BE2C (cell line): ENCODE measurements at regions not wholly inside any gene's neighbourhood (a gene's known extent, or its start where the extent isn't known, plus 50 kb on each side); places are given as distances from the start of the nearest gene placed in this dataset.

ENCODE experiments used
- DNase-seq: peaks from one replicate; pipeline ENCODE4 v3.0.0-alpha.2; 2020
- H3K27me3 ChIP-seq: fragments of 250-450 bp; sonication (Bioruptor Pico); 2 replicates; pipeline ENCODE4 v1.5.1; 2020; ENCODE audit warnings: mild to moderate bottlenecking
- H3K36me3 ChIP-seq: fragments of 250-450 bp; sonication (Bioruptor Pico); 2 replicates; pipeline ENCODE4 v1.5.1; 2020; ENCODE audit warnings: mild to moderate bottlenecking
- H3K4me1 ChIP-seq: fragments of 250-450 bp; sonication (Bioruptor Pico); 2 replicates; pipeline ENCODE4 v1.5.1; 2020
- H3K4me3 ChIP-seq: 2 replicates; pipeline ENCODE4 v1.5.1; 2011; ENCODE audit warnings: low read depth, low read length
- H3K9me3 ChIP-seq: fragments of 250-450 bp; sonication (Bioruptor Pico); 2 replicates; pipeline ENCODE4 v1.5.1; 2020
- CTCF ChIP-seq: IDR thresholded peaks from 2 replicates; pipeline ENCODE4 v1.5.1; 2012; ENCODE audit warnings: mild to moderate bottlenecking, low read depth, low read length

GRCh38 chr7:86981127-86981526 is 78.3 kb downstream of the ELAPOR2 start:
- Histone ChIP-seq H3K4me1 (no peaks in the 10 kb centered on the region), H3K9me3 (no peaks in the 10 kb centered on the region), H3K27me3 (peaks cover 6% of the 10 kb centered on the region), H3K4me3 (no peak overlapping the region), H3K36me3 (no peaks in the 10 kb centered on the region; the same call in 1 of the 2 replicates)
- no peak for TF ChIP-seq CTCF
- DNase-seq: no peak

GRCh38 chr7:86980223-86980622 is 79.2 kb downstream of the ELAPOR2 start:
- H3K9me3 ChIP-seq: no peaks in the 10 kb centered on the region
- H3K4me3 ChIP-seq: no peak overlapping the region
- no peaks in the 10 kb centered on the region for H3K4me1 ChIP-seq
- H3K36me3 ChIP-seq: no peaks in the 10 kb centered on the region; the same call in 1 of the 2 replicates
- H3K27me3 ChIP-seq: peaks cover 6% of the 10 kb centered on the region
- no peak for TF ChIP-seq CTCF
- no peak for DNase-seq

- no peak for DNase-seq
- Histone ChIP-seq H3K9me3 (no peaks in the 10 kb centered on the region), H3K36me3 (no peaks in the 10 kb centered on the region; the same call in 1 of the 2 replicates), H3K27me3 (peaks cover 6% of the 10 kb centered on the region), H3K4me1 (no peaks in the 10 kb centered on the region), H3K4me3 (no peak overlapping the region)
- TF ChIP-seq CTCF: no peak
Observed at GRCh38 chr7:86978808-86979506, 80.5 kb downstream of the ELAPOR2 start.

DNA sequence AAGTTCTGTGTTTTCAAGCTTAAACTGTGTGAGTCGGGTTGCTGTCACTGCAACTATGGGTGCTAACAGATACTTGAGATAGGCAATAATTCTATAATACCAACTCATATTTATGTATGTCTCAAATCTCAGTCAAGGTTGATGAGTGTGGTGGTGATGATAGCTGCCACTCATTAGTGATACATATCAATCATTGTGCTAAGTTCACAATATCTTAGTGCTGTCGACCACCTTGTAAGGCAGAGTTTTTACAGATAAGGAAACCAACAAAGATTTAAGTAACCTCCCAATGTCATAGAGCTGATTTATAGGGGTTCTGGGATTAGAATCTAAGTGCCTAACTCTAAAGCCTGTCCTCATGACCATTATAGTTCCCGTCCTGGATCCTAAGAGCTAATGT is 82.5 kb downstream of the ELAPOR2 start:
- DNase-seq: no peak
- no peaks in the 10 kb centered on the region for H3K9me3 ChIP-seq
- H3K27me3 ChIP-seq: peaks cover 6% of the 10 kb centered on the region
- no peaks in the 10 kb centered on the region; the same call in 1 of the 2 replicates for H3K36me3 ChIP-seq
- no peak for TF ChIP-seq CTCF
- H3K4me1 ChIP-seq: no peaks in the 10 kb centered on the region
- H3K4me3 ChIP-seq: no peak overlapping the region

DNA sequence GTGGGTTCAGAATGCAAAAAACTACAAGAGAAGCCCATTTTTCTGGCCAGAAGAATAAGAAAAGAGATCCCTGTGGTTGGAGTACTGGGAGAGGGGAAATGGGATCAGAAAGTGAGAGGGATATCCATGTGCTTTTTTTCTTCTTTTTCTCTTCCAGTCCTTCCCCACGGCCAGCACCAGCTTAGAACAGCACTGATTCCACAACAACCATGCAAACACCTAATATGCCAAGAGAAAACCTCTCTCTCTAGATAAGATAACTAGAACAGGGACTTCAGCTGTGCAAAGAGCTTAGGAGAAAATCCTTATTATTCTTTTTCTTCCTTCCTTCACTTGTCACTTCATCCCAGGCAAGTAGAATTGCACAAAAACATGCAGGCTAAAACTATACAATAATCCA is 83.5 kb downstream of the ELAPOR2 start:
- TF ChIP-seq CTCF: no peak
- H3K36me3 ChIP-seq: no peaks in the 10 kb centered on the region; the same call in 1 of the 2 replicates
- H3K27me3 ChIP-seq: peaks cover 6% of the 10 kb centered on the region
- no peaks in the 10 kb centered on the region for H3K4me1 ChIP-seq
- DNase-seq: no peak
- H3K4me3 ChIP-seq: no peak overlapping the region
- no peaks in the 10 kb centered on the region for H3K9me3 ChIP-seq

DNA sequence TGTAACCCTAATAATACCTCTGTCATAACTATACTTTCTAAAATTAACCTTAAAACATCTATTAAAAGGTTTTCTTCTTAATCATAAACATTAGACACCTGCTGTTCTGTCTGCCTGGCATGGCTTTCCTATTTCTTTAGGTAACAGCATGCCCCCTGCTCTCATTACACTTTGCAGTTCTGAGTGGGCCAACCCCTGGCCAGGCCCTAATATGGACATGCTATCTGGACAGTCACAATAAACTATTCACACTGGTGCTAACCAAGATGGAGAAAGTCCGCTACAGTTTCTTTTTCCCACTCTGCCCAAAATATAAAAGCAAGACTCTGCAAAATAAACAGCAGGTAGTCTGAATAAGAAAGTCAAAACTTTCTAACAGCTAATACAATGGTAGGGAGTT is 84.0 kb downstream of the ELAPOR2 start:
- Histone ChIP-seq H3K9me3 (no peaks in the 10 kb centered on the region), H3K27me3 (peaks cover 6% of the 10 kb centered on the region), H3K36me3 (no peaks in the 10 kb centered on the region; the same call in 1 of the 2 replicates), H3K4me1 (no peaks in the 10 kb centered on the region), H3K4me3 (no peak overlapping the region)
- no peak for DNase-seq
- TF ChIP-seq CTCF: no peak
